KG1 (cell line): ENCODE measurements at regions not wholly inside any gene's neighbourhood (a gene's known extent, or its start where the extent isn't known, plus 50 kb on each side); places are given as distances from the start of the nearest gene placed in this dataset.
"Not testable (repeated sequence)": the region's sequence is repeated elsewhere in the genome, so short reads cannot be mapped to it uniquely, and the experiment has no call there.

Experiments used
- DNase-seq: peaks from one replicate; lab custom pipeline; 2025; lab: John Stamatoyannopoulos, UW

- no peak for DNase-seq
These were observed 1974.3 kb downstream of the EFNA5 start for GRCh38 chr5:105696440-105696839.

GRCh38 chr5:105695941-105696340, 1974.8 kb downstream of the EFNA5 start:
- DNase-seq: no peak

- DNase-seq: no peak
These were observed 1981.1 kb downstream of the EFNA5 start for GRCh38 chr5:105689596-105689995.

- no peak for DNase-seq
These were observed 1982.4 kb downstream of the EFNA5 start for GRCh38 chr5:105688227-105688792.

GRCh38 chr5:105687493-105687892, 1983.2 kb downstream of the EFNA5 start:
- DNase-seq: no peak

GRCh38 chr5:105685884-105686283, 1984.9 kb downstream of the EFNA5 start:
- DNase-seq: no peak

- no peak for DNase-seq
These were observed 1985.9 kb downstream of the EFNA5 start for GRCh38 chr5:105684799-105685198.

- DNase-seq: no peak
These were observed 1989.8 kb downstream of the EFNA5 start for GRCh38 chr5:105680858-105681475.

GRCh38 chr5:105677291-105677690, 1993.4 kb downstream of the EFNA5 start:
- no peak for DNase-seq

- no peak for DNase-seq
These were observed 2000.1 kb downstream of the EFNA5 start for GRCh38 chr5:105670596-105670995.

GRCh38 chr5:105663671-105664070, 2007.1 kb downstream of the EFNA5 start:
- no peak for DNase-seq

- no peak for DNase-seq
These were observed 2011.3 kb downstream of the EFNA5 start for GRCh38 chr5:105659396-105659795.

GRCh38 chr5:105640328-105640727, 2030.4 kb downstream of the EFNA5 start:
- no peak for DNase-seq

- DNase-seq: no peak
These were observed 2031.2 kb downstream of the EFNA5 start for GRCh38 chr5:105639511-105639910.

- no peak for DNase-seq
These were observed 2031.7 kb downstream of the EFNA5 start for GRCh38 chr5:105639068-105639467.

- no peak for DNase-seq
These were observed 2032.3 kb downstream of the EFNA5 start for GRCh38 chr5:105638437-105638836.

GRCh38 chr5:105632043-105632442, 2038.7 kb downstream of the EFNA5 start:
- DNase-seq: no peak

GRCh38 chr5:105630803-105631202, 2039.9 kb downstream of the EFNA5 start:
- no peak for DNase-seq

GRCh38 chr5:105619725-105620124, 2051.0 kb downstream of the EFNA5 start:
- no peak for DNase-seq

- DNase-seq: no peak
These were observed 2053.1 kb downstream of the EFNA5 start for GRCh38 chr5:105617436-105618215.

GRCh38 chr5:105616599-105616998, 2054.0 kb upstream of the NUDT12 start:
- no peak for DNase-seq

GRCh38 chr5:105602406-105602805, 2039.8 kb upstream of the NUDT12 start:
- not testable (repeated sequence) for DNase-seq

GRCh38 chr5:105593011-105593760, 2030.6 kb upstream of the NUDT12 start:
- no peak for DNase-seq
